ENCODE measurements at regions not wholly inside any gene's neighbourhood (a gene's known extent, or its start where the extent isn't known, plus 50 kb on each side); places are given as distances from the start of the nearest gene placed in this dataset.

GRCh38 chr1:191561276-191561675 is 597.0 kb upstream of the RGS18 start:
- Mint-ChIP-seq H3K4me1 (no peaks in the 10 kb centered on the region), H3K9me3 (no peaks in the 10 kb centered on the region), H3K27ac (no peak overlapping the region), H3K27me3 (no peaks in the 10 kb centered on the region), H3K36me3 (ENCODE audit: low read depth) (no peaks in the 10 kb centered on the region), H3K4me3 (no peak overlapping the region)
- CTCF ChIA-PET = no interaction called here
- DNase-seq = no peak
- POLR2A ChIA-PET = no interaction called here

DNA sequence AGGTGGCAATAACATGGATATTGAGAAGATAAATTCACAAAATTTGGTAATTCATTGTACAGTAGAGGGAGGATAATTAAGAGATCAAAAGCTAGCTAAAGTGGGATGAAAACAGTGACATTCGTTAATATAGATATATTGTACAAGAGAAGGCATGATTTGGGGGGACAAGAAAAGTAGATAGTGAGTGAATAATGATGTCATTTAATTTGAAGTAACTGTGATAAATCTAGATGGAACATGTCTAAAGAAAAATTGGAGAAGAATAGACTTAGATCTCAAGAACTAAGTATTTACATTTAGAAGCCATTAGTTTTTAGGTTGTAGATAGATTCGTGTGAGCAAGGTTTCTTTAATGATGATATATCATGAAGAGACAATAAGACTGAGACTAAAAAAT is 594.0 kb upstream of the RGS18 start:
- no peaks in the 10 kb centered on the region for H3K9me3 Mint-ChIP-seq
- ChIA-PET POLR2A (no interaction called here), CTCF (no interaction called here)
- no peak for DNase-seq
- H3K36me3 Mint-ChIP-seq (ENCODE audit: low read depth) = no peaks in the 10 kb centered on the region
- H3K27ac Mint-ChIP-seq = no peak overlapping the region
- H3K27me3 Mint-ChIP-seq = no peaks in the 10 kb centered on the region
- H3K4me1 Mint-ChIP-seq = no peaks in the 10 kb centered on the region
- no peak overlapping the region for H3K4me3 Mint-ChIP-seq

DNA sequence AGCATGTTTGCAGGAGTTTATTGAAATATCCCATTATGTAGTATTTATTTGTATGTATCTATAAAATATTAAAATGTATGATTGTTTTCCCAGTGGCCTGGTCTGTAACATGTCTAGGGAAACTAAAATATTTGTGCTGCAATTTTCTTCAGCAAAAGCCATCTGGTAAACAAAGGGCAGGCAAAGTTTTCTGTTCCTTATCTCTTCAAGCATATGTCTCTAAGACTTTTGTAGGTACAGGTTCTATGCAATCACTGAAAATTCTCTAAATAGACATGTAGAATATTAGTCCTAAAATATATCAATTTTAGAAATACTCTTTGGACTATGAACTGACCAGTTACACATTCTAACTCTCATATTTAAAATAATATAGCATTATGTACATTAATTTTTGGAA is 585.8 kb upstream of the RGS18 start:
- ChIA-PET CTCF (no interaction called here), POLR2A (no interaction called here)
- Mint-ChIP-seq H3K27ac (no peak overlapping the region), H3K4me1 (no peaks in the 10 kb centered on the region), H3K36me3 (ENCODE audit: low read depth) (no peaks in the 10 kb centered on the region), H3K4me3 (no peak overlapping the region), H3K9me3 (peaks cover 1% of the 10 kb centered on the region), H3K27me3 (no peaks in the 10 kb centered on the region)
- no peak for DNase-seq

- ChIA-PET POLR2A (no interaction called here), CTCF (no interaction called here)
- H3K4me3 Mint-ChIP-seq = no peak overlapping the region
- no peaks in the 10 kb centered on the region for H3K36me3 Mint-ChIP-seq (ENCODE audit: low read depth)
- H3K27me3 Mint-ChIP-seq = no peaks in the 10 kb centered on the region
- H3K4me1 Mint-ChIP-seq = no peaks in the 10 kb centered on the region
- H3K27ac Mint-ChIP-seq = no peak overlapping the region
- DNase-seq = no peak
- peaks cover 1% of the 10 kb centered on the region for H3K9me3 Mint-ChIP-seq
Observed at GRCh38 chr1:191575180-191575579, 583.1 kb upstream of the RGS18 start.

- H3K4me1 Mint-ChIP-seq = no peaks in the 10 kb centered on the region
- no peak overlapping the region for H3K27ac Mint-ChIP-seq
- H3K9me3 Mint-ChIP-seq = no peaks in the 10 kb centered on the region
- H3K27me3 Mint-ChIP-seq = no peaks in the 10 kb centered on the region
- ChIA-PET CTCF (no interaction called here), POLR2A (no interaction called here)
- no peak for DNase-seq
- H3K36me3 Mint-ChIP-seq (ENCODE audit: low read depth) = no peaks in the 10 kb centered on the region
- no peak overlapping the region for H3K4me3 Mint-ChIP-seq
Observed at GRCh38 chr1:191575746-191576145, 582.5 kb upstream of the RGS18 start.

GRCh38 chr1:191577213-191577612 is 581.0 kb upstream of the RGS18 start:
- peaks cover 3% of the 10 kb centered on the region for H3K9me3 Mint-ChIP-seq
- ChIA-PET CTCF (no interaction called here), POLR2A (no interaction called here)
- H3K36me3 Mint-ChIP-seq (ENCODE audit: low read depth) = no peaks in the 10 kb centered on the region
- no peaks in the 10 kb centered on the region for H3K27me3 Mint-ChIP-seq
- H3K4me1 Mint-ChIP-seq = no peaks in the 10 kb centered on the region
- H3K4me3 Mint-ChIP-seq = no peak overlapping the region
- no peak overlapping the region for H3K27ac Mint-ChIP-seq
- DNase-seq = no peak

DNA sequence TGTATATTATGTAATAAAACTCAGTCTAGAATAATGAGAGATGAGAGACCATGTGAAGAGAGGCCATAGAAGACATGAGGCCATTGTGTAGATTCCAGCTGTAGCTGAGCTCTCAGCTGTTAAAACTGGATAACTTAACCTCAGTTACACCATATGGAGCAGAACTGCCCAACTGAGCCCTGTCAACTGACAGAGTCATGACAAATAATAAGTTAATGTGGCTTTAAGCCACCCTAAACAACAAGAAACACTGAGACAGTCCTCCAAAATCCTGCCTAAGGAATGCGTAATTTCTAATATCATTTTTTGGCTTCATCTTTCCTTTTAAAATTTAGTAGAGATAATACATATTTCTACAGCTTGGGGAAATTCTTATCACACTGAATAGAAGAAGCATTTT is 580.0 kb upstream of the RGS18 start:
- Mint-ChIP-seq H3K36me3 (ENCODE audit: low read depth) (no peaks in the 10 kb centered on the region), H3K4me3 (no peak overlapping the region), H3K4me1 (no peaks in the 10 kb centered on the region), H3K9me3 (peaks cover 3% of the 10 kb centered on the region), H3K27me3 (no peaks in the 10 kb centered on the region), H3K27ac (no peak overlapping the region)
- CTCF ChIA-PET = no interaction called here
- POLR2A ChIA-PET = no interaction called here
- no peak for DNase-seq

DNA sequence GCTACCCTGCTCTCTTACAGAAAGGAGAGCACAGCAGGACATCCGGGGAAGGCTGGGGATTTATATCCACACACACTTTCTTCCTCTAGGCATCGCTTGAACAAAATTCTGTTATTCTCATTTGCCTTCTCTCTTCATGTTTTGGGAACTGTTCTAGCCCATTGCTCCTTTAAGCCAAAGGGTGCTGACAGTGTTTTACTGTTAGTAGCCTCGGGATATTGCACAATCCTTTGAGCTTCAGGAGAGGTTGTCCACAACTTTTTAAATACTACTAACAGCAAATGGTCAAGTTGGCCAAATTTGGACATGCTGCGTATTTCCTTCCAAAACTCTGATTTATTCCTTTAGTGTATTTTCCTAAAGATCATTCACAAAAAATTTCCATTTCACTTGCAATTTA is 579.2 kb upstream of the RGS18 start:
- Mint-ChIP-seq H3K4me1 (no peaks in the 10 kb centered on the region), H3K4me3 (no peak overlapping the region), H3K27ac (no peak overlapping the region), H3K9me3 (peaks cover 3% of the 10 kb centered on the region), H3K27me3 (no peaks in the 10 kb centered on the region), H3K36me3 (ENCODE audit: low read depth) (no peaks in the 10 kb centered on the region)
- ChIA-PET POLR2A (no interaction called here), CTCF (no interaction called here)
- no peak for DNase-seq

DNA sequence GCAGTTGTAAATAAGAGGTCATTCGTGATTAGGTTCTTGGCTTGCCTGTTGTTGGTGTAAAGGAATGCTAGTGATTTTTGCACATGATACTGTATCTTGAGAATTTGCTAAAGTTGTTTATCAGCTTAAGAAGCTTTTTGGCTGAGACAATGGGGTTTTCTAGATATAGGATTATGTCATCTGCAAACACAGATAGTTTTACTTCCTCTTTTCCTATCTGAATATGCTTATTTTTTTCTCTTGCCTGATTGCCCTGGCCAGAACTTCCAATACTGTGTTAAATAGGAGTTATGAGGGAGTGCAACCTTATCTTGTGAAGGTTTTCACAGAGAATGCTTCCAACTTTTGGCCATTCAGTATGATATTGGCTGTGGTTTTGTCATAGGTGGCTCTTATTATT is 576.1 kb upstream of the RGS18 start:
- POLR2A ChIA-PET = no interaction called here
- Mint-ChIP-seq H3K27me3 (no peaks in the 10 kb centered on the region), H3K36me3 (ENCODE audit: low read depth) (no peaks in the 10 kb centered on the region), H3K4me3 (no peak overlapping the region), H3K4me1 (no peaks in the 10 kb centered on the region), H3K27ac (no peak overlapping the region), H3K9me3 (peaks cover 7% of the 10 kb centered on the region)
- CTCF ChIA-PET = no interaction called here
- DNase-seq = no peak

- CTCF ChIA-PET = no interaction called here
- H3K36me3 Mint-ChIP-seq (ENCODE audit: low read depth) = no peaks in the 10 kb centered on the region
Observed at GRCh38 chr1:191585095-191585494, 573.2 kb upstream of the RGS18 start.

GRCh38 chr1:191588905-191589304 is 569.4 kb upstream of the RGS18 start:
- H3K4me3 Mint-ChIP-seq = no peak overlapping the region
- POLR2A ChIA-PET = no interaction called here
- CTCF ChIA-PET = no interaction called here
- H3K4me1 Mint-ChIP-seq = no peaks in the 10 kb centered on the region
- peaks cover 4% of the 10 kb centered on the region for H3K9me3 Mint-ChIP-seq
- no peak for DNase-seq
- H3K27ac Mint-ChIP-seq = no peak overlapping the region
- H3K27me3 Mint-ChIP-seq = no peaks in the 10 kb centered on the region
- no peaks in the 10 kb centered on the region for H3K36me3 Mint-ChIP-seq (ENCODE audit: low read depth)

More at GRCh38 chr1:191585095-191585494, 573.2 kb upstream of the RGS18 start:
- DNase-seq = no peak
- Mint-ChIP-seq H3K4me1 (no peaks in the 10 kb centered on the region), H3K4me3 (no peak overlapping the region), H3K27ac (no peak overlapping the region), H3K27me3 (no peaks in the 10 kb centered on the region), H3K9me3 (peaks cover 7% of the 10 kb centered on the region)
- POLR2A ChIA-PET = no interaction called here

GRCh38 chr1:191589536-191589935 is 568.7 kb upstream of the RGS18 start:
- DNase-seq = no peak
- ChIA-PET CTCF (no interaction called here), POLR2A (no interaction called here)
- Mint-ChIP-seq H3K4me3 (no peak overlapping the region), H3K9me3 (peaks cover 4% of the 10 kb centered on the region), H3K27me3 (no peaks in the 10 kb centered on the region), H3K4me1 (no peaks in the 10 kb centered on the region), H3K27ac (no peak overlapping the region), H3K36me3 (ENCODE audit: low read depth) (no peaks in the 10 kb centered on the region)

GRCh38 chr1:191590578-191590977 is 567.7 kb upstream of the RGS18 start:
- H3K4me3 Mint-ChIP-seq = no peak overlapping the region
- DNase-seq = no peak
- POLR2A ChIA-PET = no interaction called here
- no peak overlapping the region for H3K27ac Mint-ChIP-seq
- H3K4me1 Mint-ChIP-seq = no peaks in the 10 kb centered on the region
- no peaks in the 10 kb centered on the region for H3K27me3 Mint-ChIP-seq
- CTCF ChIA-PET = no interaction called here
- H3K9me3 Mint-ChIP-seq = peaks cover 6% of the 10 kb centered on the region
- H3K36me3 Mint-ChIP-seq (ENCODE audit: low read depth) = no peaks in the 10 kb centered on the region

DNA sequence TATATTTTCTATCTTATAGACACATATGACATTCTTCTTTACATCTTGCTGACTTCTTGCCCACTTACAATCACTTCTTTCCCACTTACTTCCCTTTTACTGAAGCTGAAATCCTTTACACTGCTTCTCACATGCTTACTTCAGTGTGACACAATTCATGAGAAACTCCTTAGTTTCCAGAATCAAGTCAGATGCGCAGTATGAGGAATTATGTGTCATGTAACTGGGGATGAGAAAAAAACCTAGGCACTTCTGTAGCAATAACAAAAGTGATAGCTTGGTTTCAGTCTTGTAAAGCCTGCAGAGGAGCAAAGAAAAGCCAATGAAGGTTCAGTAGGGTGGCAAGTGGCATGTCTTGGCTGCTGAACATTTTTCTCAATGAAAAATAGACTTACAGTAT is 566.2 kb upstream of the RGS18 start:
- no peaks in the 10 kb centered on the region for H3K36me3 Mint-ChIP-seq (ENCODE audit: low read depth)
- no peaks in the 10 kb centered on the region for H3K27me3 Mint-ChIP-seq
- DNase-seq = no peak
- H3K4me1 Mint-ChIP-seq = no peaks in the 10 kb centered on the region
- no peak overlapping the region for H3K4me3 Mint-ChIP-seq
- POLR2A ChIA-PET = no interaction called here
- H3K9me3 Mint-ChIP-seq = peaks cover 3% of the 10 kb centered on the region
- no peak overlapping the region for H3K27ac Mint-ChIP-seq
- CTCF ChIA-PET = no interaction called here

DNA sequence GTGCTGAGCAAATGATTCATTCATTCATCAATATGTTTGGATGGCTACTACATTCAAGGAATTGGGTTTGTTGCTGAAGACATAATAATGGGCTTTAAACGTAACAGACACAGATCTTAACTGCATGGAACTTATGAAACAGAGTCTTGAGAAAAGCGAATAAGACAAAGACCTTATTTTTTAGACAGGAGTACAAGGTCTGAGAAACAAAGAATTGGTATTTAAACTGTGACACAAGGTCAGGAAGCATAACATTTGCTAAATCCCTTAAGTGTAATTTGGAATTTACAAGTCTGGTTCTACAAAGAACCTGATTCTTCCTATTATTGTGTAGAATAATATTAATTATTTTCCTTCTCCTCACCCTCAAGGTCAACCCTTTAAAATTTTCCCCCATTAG is 565.4 kb upstream of the RGS18 start:
- no peak for DNase-seq
- ChIA-PET CTCF (no interaction called here), POLR2A (no interaction called here)
- H3K4me3 Mint-ChIP-seq = no peak overlapping the region
- H3K36me3 Mint-ChIP-seq (ENCODE audit: low read depth) = no peaks in the 10 kb centered on the region
- H3K27ac Mint-ChIP-seq = no peak overlapping the region
- H3K9me3 Mint-ChIP-seq = peaks cover 3% of the 10 kb centered on the region
- no peaks in the 10 kb centered on the region for H3K4me1 Mint-ChIP-seq
- H3K27me3 Mint-ChIP-seq = no peaks in the 10 kb centered on the region
